ENCODE measurements at regions not wholly inside any gene's neighbourhood (a gene's known extent, or its start where the extent isn't known, plus 50 kb on each side); places are given as distances from the start of the nearest gene placed in this dataset.

GRCh38 chr19:30202060-30202600 is 170.1 kb upstream of the ZNF536 start:
- H3K4me3 ChIP-seq (ENCODE audit: low read depth, low read length) = no peak overlapping the region
- peaks cover 14% of the 10 kb centered on the region for H3K9me3 Mint-ChIP-seq (ENCODE audit: unreplicated experiment)
- H3K4me1 ChIP-seq = no peaks in the 10 kb centered on the region
- no peak for DNase-seq
- H3K36me3 ChIP-seq (ENCODE audit: control insufficient read depth, insufficient read depth, low read length) = no peaks in the 10 kb centered on the region
- H3K36me3 Mint-ChIP-seq (ENCODE audit: insufficient read depth, unreplicated experiment) = no peaks in the 10 kb centered on the region
- ChIA-PET CTCF (no interaction called here), POLR2A (interaction anchor here (0.6 kb wide), 1 partner anchor 21 kb away, joined by 15 read pairs; no protein-coding TSS in a partner anchor)
- TF ChIP-seq CTCF (IDR thresholded peaks at IDR 0.05; ENCODE audit: insufficient read depth in 1 of 2, low read depth in 1 of 2, low read length in 1 of 2, severe bottlenecking in 1 of 2, unreplicated experiment in 1 of 2) = no peak
- no peak overlapping the region for H3K27ac Mint-ChIP-seq (ENCODE audit: unreplicated experiment)
- H3K9me3 ChIP-seq = no peaks in the 10 kb centered on the region
- no peaks in the 10 kb centered on the region for H3K27me3 ChIP-seq (replicated peaks; ENCODE audit: control insufficient read depth, insufficient read depth, low read length)
- no TSS peak for BruUV-seq (replicated peaks)
- H3K4me1 Mint-ChIP-seq (ENCODE audit: low read depth, unreplicated experiment) = no peaks in the 10 kb centered on the region
- intact Hi-C loops (cut with micrococcal nuclease; ENCODE audit: unreplicated experiment) = no loop called here
- H3K4me3 Mint-ChIP-seq (ENCODE audit: unreplicated experiment) = no peak overlapping the region
- H3K27me3 Mint-ChIP-seq (ENCODE audit: insufficient read depth, unreplicated experiment) = peaks cover 7% of the 10 kb centered on the region

DNA sequence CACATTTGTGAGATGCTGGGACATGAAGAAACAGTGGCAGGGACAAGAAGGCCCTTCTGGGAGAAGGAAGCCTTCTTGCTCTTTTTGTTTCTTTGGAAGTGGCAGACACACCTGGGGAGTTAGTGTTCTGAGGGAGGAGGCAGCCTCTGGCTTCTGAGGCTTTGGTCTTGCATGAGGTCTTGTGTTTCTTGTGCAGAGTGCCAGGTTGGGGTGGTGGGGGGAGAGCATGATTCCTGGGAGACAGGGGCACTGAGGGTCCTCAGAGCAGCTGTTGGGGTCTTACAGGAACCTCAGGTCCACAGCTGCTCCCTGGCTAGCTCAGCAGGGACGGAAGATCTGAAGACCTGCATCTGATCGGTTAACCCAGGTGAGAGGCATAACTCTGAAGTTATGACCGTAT is 167.5 kb upstream of the ZNF536 start:
- Histone ChIP-seq H3K27me3 (replicated peaks; ENCODE audit: control insufficient read depth, insufficient read depth, low read length) (no peaks in the 10 kb centered on the region), H3K36me3 (ENCODE audit: control insufficient read depth, insufficient read depth, low read length) (no peaks in the 10 kb centered on the region), H3K9me3 (no peaks in the 10 kb centered on the region; the same call in 1 of the 2 replicates), H3K4me1 (no peaks in the 10 kb centered on the region), H3K4me3 (ENCODE audit: low read depth, low read length) (no peak overlapping the region)
- H3K4me1 Mint-ChIP-seq (ENCODE audit: low read depth, unreplicated experiment) = no peaks in the 10 kb centered on the region
- H3K9me3 Mint-ChIP-seq (ENCODE audit: unreplicated experiment) = no peaks in the 10 kb centered on the region
- no peaks in the 10 kb centered on the region for H3K36me3 Mint-ChIP-seq (ENCODE audit: insufficient read depth, unreplicated experiment)
- POLR2A ChIA-PET = no interaction called here
- no peak overlapping the region for H3K27ac Mint-ChIP-seq (ENCODE audit: unreplicated experiment)
- no peak for DNase-seq
- intact Hi-C loops (cut with micrococcal nuclease; ENCODE audit: unreplicated experiment) = no loop called here
- H3K27me3 Mint-ChIP-seq (ENCODE audit: insufficient read depth, unreplicated experiment) = peaks cover 10% of the 10 kb centered on the region
- TF ChIP-seq CTCF (IDR thresholded peaks at IDR 0.05; ENCODE audit: insufficient read depth in 1 of 2, low read depth in 1 of 2, low read length in 1 of 2, severe bottlenecking in 1 of 2, unreplicated experiment in 1 of 2) = no peak
- H3K4me3 Mint-ChIP-seq (ENCODE audit: unreplicated experiment) = no peak overlapping the region
- CTCF ChIA-PET = no interaction called here
- BruUV-seq (replicated peaks) = no TSS peak

GRCh38 chr19:30206187-30206586 is 166.0 kb upstream of the ZNF536 start:
- Histone ChIP-seq H3K9me3 (no peaks in the 10 kb centered on the region; the same call in 1 of the 2 replicates), H3K4me1 (no peaks in the 10 kb centered on the region), H3K36me3 (ENCODE audit: control insufficient read depth, insufficient read depth, low read length) (no peaks in the 10 kb centered on the region), H3K4me3 (ENCODE audit: low read depth, low read length) (no peak overlapping the region), H3K27me3 (replicated peaks; ENCODE audit: control insufficient read depth, insufficient read depth, low read length) (no peaks in the 10 kb centered on the region)
- peaks cover 10% of the 10 kb centered on the region for H3K27me3 Mint-ChIP-seq (ENCODE audit: insufficient read depth, unreplicated experiment)
- H3K4me1 Mint-ChIP-seq (ENCODE audit: low read depth, unreplicated experiment) = no peaks in the 10 kb centered on the region
- H3K4me3 Mint-ChIP-seq (ENCODE audit: unreplicated experiment) = no peak overlapping the region
- DNase-seq = no peak
- H3K9me3 Mint-ChIP-seq (ENCODE audit: unreplicated experiment) = no peaks in the 10 kb centered on the region
- no peak overlapping the region for H3K27ac Mint-ChIP-seq (ENCODE audit: unreplicated experiment)
- intact Hi-C loops (cut with micrococcal nuclease; ENCODE audit: unreplicated experiment) = no loop called here
- TF ChIP-seq CTCF (IDR thresholded peaks at IDR 0.05; ENCODE audit: insufficient read depth in 1 of 2, low read depth in 1 of 2, low read length in 1 of 2, severe bottlenecking in 1 of 2, unreplicated experiment in 1 of 2) = no peak
- POLR2A ChIA-PET = no interaction called here
- no peaks in the 10 kb centered on the region for H3K36me3 Mint-ChIP-seq (ENCODE audit: insufficient read depth, unreplicated experiment)
- CTCF ChIA-PET = no interaction called here
- BruUV-seq (replicated peaks) = no TSS peak
